DOHH2 (cell line): ENCODE measurements at regions not wholly inside any gene's neighbourhood (a gene's known extent, or its start where the extent isn't known, plus 50 kb on each side); places are given as distances from the start of the nearest gene placed in this dataset.

Experiments used
- H3F3A ChIP-seq: fragments of 200-600 bp; sonication (generic), shearing (Covaris generic); 2 replicates; pipeline ENCODE4 v1.6.0; 2016; ENCODE audit warnings: antibody characterized with exemption, mild to moderate bottlenecking; ENCODE audit not compliant: control insufficient read depth, insufficient read depth
- H3K27ac ChIP-seq: fragments of 200-600 bp; sonication (generic); 2 replicates; pipeline ENCODE4 v1.5.1; 2014; ENCODE audit warnings: low read depth, mild to moderate bottlenecking, low read length, moderate library complexity
- H3K27me3 ChIP-seq: fragments of 200-600 bp; sonication (generic); 2 replicates; pipeline ENCODE4 v1.6.1; 2014; ENCODE audit warnings: mild to moderate bottlenecking, low read length, mixed read lengths; ENCODE audit not compliant: control insufficient read depth
- H3K36me3 ChIP-seq: fragments of 200-600 bp; sonication (generic); 2 replicates; pipeline ENCODE4 v1.6.1; 2014; ENCODE audit warnings: mild to moderate bottlenecking, low read length, moderate library complexity, mixed read lengths; ENCODE audit not compliant: control insufficient read depth
- H3K4me1 ChIP-seq: fragments of 200-600 bp; sonication (generic); 2 replicates; pipeline ENCODE4 v1.6.1; 2014; ENCODE audit warnings: mild to moderate bottlenecking, low read length, mixed read lengths; ENCODE audit not compliant: control insufficient read depth
- H3K4me2 ChIP-seq: fragments of 200-600 bp; sonication (generic); 2 replicates; pipeline ENCODE4 v1.6.0; 2014; ENCODE audit warnings: mild to moderate bottlenecking, low read length, moderate library complexity
- H3K4me3 ChIP-seq: fragments of 200-600 bp; sonication (generic); 2 replicates; pipeline ENCODE4 v1.5.1; 2014; ENCODE audit warnings: mild to moderate bottlenecking, low read length, mixed read lengths
- H3K79me2 ChIP-seq: fragments of 200-600 bp; sonication (generic); 2 replicates; pipeline ENCODE4 v1.6.1; 2014; ENCODE audit warnings: mild to moderate bottlenecking, low read length, mixed read lengths; ENCODE audit not compliant: control insufficient read depth
- H3K9me2 ChIP-seq: fragments of 200-600 bp; sonication (generic); replicated peaks from 2 replicates; pipeline ENCODE4 v1.6.1; 2014; ENCODE audit warnings: mild to moderate bottlenecking, low read length, mixed read lengths; ENCODE audit not compliant: control insufficient read depth
- H3K9me3 ChIP-seq: fragments of 200-600 bp; sonication (generic); 2 replicates; pipeline ENCODE4 v1.6.1; 2014; ENCODE audit warnings: antibody characterized with exemption, low read length, mixed read lengths; ENCODE audit not compliant: control insufficient read depth, insufficient read depth
- H4K20me1 ChIP-seq: fragments of 200-600 bp; sonication (generic); 2 replicates; pipeline ENCODE4 v1.6.0; 2014; ENCODE audit warnings: low read depth, mild to moderate bottlenecking, antibody characterized with exemption, low read length, moderate library complexity; ENCODE audit not compliant: control insufficient read depth, insufficient read depth
- CTCF ChIP-seq: fragments of 200-600 bp; sonication (generic); IDR thresholded peaks from one replicate; pipeline ENCODE4 v1.5.1; 2014; ENCODE audit warnings: antibody characterized with exemption, mild to moderate bottlenecking, low read depth, low read length; ENCODE audit not compliant: poor library complexity, severe bottlenecking
- EZH2phosphoT487 ChIP-seq: fragments of 200-600 bp; sonication (generic); IDR thresholded peaks from 2 replicates; pipeline ENCODE4 v1.6.1; 2017; ENCODE audit warnings: borderline replicate concordance, mild to moderate bottlenecking, antibody characterized with exemption, low read length, moderate library complexity, mixed read lengths

GRCh38 chr4:64584125-64584524 is 174.9 kb upstream of the TECRL start:
- H3K4me3 ChIP-seq: no peak overlapping the region
- no peak overlapping the region for H3K4me2 ChIP-seq
- H3K27ac ChIP-seq: no peak overlapping the region
- H3F3A ChIP-seq: no peaks in the 10 kb centered on the region
- H3K4me1 ChIP-seq: no peaks in the 10 kb centered on the region
- TF ChIP-seq EZH2phosphoT487 (no peak), CTCF (no peak)
- H3K27me3 ChIP-seq: no peaks in the 10 kb centered on the region
- no peaks in the 10 kb centered on the region for H4K20me1 ChIP-seq
- H3K36me3 ChIP-seq: no peaks in the 10 kb centered on the region
- no peaks in the 10 kb centered on the region for H3K79me2 ChIP-seq
- no peaks in the 10 kb centered on the region for H3K9me2 ChIP-seq
- no peaks in the 10 kb centered on the region for H3K9me3 ChIP-seq

- Histone ChIP-seq H3K4me1 (no peaks in the 10 kb centered on the region), H3F3A (no peaks in the 10 kb centered on the region), H3K9me3 (no peaks in the 10 kb centered on the region), H3K36me3 (no peaks in the 10 kb centered on the region), H3K4me3 (no peak overlapping the region), H3K79me2 (no peaks in the 10 kb centered on the region), H3K27ac (no peak overlapping the region), H3K9me2 (no peaks in the 10 kb centered on the region), H4K20me1 (no peaks in the 10 kb centered on the region), H3K27me3 (no peaks in the 10 kb centered on the region), H3K4me2 (no peak overlapping the region)
- TF ChIP-seq CTCF (no peak), EZH2phosphoT487 (no peak)
Observed at GRCh38 chr4:64582492-64582891, 173.2 kb upstream of the TECRL start.

- Histone ChIP-seq H3K4me3 (no peak overlapping the region), H3K4me1 (no peaks in the 10 kb centered on the region), H3K9me2 (no peaks in the 10 kb centered on the region), H3K9me3 (no peaks in the 10 kb centered on the region), H3K27me3 (no peaks in the 10 kb centered on the region), H4K20me1 (no peaks in the 10 kb centered on the region), H3K79me2 (no peaks in the 10 kb centered on the region), H3K4me2 (no peak overlapping the region), H3K36me3 (no peaks in the 10 kb centered on the region), H3K27ac (no peak overlapping the region), H3F3A (no peaks in the 10 kb centered on the region)
- TF ChIP-seq EZH2phosphoT487 (no peak), CTCF (no peak)
Observed at GRCh38 chr4:64581422-64581821, 172.2 kb upstream of the TECRL start.

GRCh38 chr4:64564126-64564525 is 154.9 kb upstream of the TECRL start:
- Histone ChIP-seq H3K9me2 (no peaks in the 10 kb centered on the region), H3K4me3 (no peak overlapping the region), H3K36me3 (no peaks in the 10 kb centered on the region)

More at GRCh38 chr4:64564126-64564525, 154.9 kb upstream of the TECRL start:
- H3K4me1 ChIP-seq: no peaks in the 10 kb centered on the region
- no peak for TF ChIP-seq CTCF
- no peak for TF ChIP-seq EZH2phosphoT487
- no peaks in the 10 kb centered on the region for H3K27me3 ChIP-seq
- H3K4me2 ChIP-seq: no peak overlapping the region
- no peak overlapping the region for H3K27ac ChIP-seq
- no peaks in the 10 kb centered on the region for H3K9me3 ChIP-seq
- H3K79me2 ChIP-seq: no peaks in the 10 kb centered on the region
- no peaks in the 10 kb centered on the region for H4K20me1 ChIP-seq
- H3F3A ChIP-seq: no peaks in the 10 kb centered on the region
